CD14-positive monocyte (primary cell): ENCODE measurements at regions not wholly inside any gene's neighbourhood (a gene's known extent, or its start where the extent isn't known, plus 50 kb on each side); places are given as distances from the start of the nearest gene placed in this dataset.

Source experiments
- DNase-seq, 3 donors: peaks; one replicate each; pipeline ENCODE4 v3.0.0-alpha.2; 2011 to 2022
- H2AFZ ChIP-seq: 2 replicates; pipeline ENCODE4 v1.6.0; 2012; ENCODE audit warnings: mild to moderate bottlenecking, low read depth, low read length, inconsistent platforms; ENCODE audit not compliant: insufficient read depth, poor library complexity, severe bottlenecking
- H3K27ac ChIP-seq, 2 donors: 1 replicate in 1 of 2; 2 replicates in 1 of 2; pipeline ENCODE4 v1.5.1; 2012 to 2013; ENCODE audit warnings: low read length in 2 of 2, control low read depth in 1 of 2, inconsistent platforms in 1 of 2, low read depth in 1 of 2, mild to moderate bottlenecking in 1 of 2
- H3K27me3 ChIP-seq, 2 donors: one replicate each; pipeline versions ENCODE4 v1.6.0 to v1.6.1; 2011 to 2013; ENCODE audit warnings: low read length in 2 of 2; ENCODE audit not compliant: control insufficient read depth in 2 of 2, insufficient read depth in 2 of 2
- H3K36me3 ChIP-seq, 2 donors: replicated peaks in 1 of 2; 1 replicate in 1 of 2; 2 replicates in 1 of 2; pipeline versions ENCODE4 v1.5.1 to v1.6.1; 2012 to 2013; ENCODE audit warnings: low read length in 2 of 2, control low read depth in 1 of 2, inconsistent platforms in 1 of 2, mild to moderate bottlenecking in 1 of 2; ENCODE audit not compliant: insufficient read depth in 2 of 2, control insufficient read depth in 1 of 2
- H3K4me1 ChIP-seq, 2 donors: 1 replicate in 1 of 2; 2 replicates in 1 of 2; pipeline versions ENCODE4 v1.5.1 to v1.6.1; 2012 to 2013; ENCODE audit warnings: low read length in 2 of 2, control low read depth in 1 of 2, inconsistent platforms in 1 of 2, mild to moderate bottlenecking in 1 of 2, moderate library complexity in 1 of 2; ENCODE audit not compliant: insufficient read depth in 2 of 2, control insufficient read depth in 1 of 2
- H3K4me2 ChIP-seq: replicated peaks from 2 replicates; pipeline ENCODE3; 2012; ENCODE audit warnings: low read length, moderate library complexity, mild to moderate bottlenecking; ENCODE audit not compliant: poor library complexity, severe bottlenecking; ENCODE audit errors: extremely low read depth
- H3K4me3 ChIP-seq, 3 experiments: fragments of 200-600 bp in 1 of 3; sonication (generic) in 1 of 3; replicated peaks in 1 of 3; 1 replicate in 2 of 3; 2 replicates in 1 of 3; pipeline ENCODE4 v1.5.1; 2011 to 2013; ENCODE audit warnings: low read length in 3 of 3, mild to moderate bottlenecking in 3 of 3, control low read depth in 2 of 3, low read depth in 2 of 3, inconsistent platforms in 1 of 3, moderate library complexity in 1 of 3
- H3K79me2 ChIP-seq: 2 replicates; pipeline ENCODE4 v1.6.0; 2012; ENCODE audit warnings: mild to moderate bottlenecking, control low read depth, inconsistent platforms, low read length, moderate library complexity; ENCODE audit not compliant: insufficient read depth
- H3K9ac ChIP-seq: 2 replicates; pipeline ENCODE4 v1.6.0; 2017; ENCODE audit warnings: low read length, mild to moderate bottlenecking; ENCODE audit not compliant: insufficient read depth, poor library complexity, severe bottlenecking
- H3K9me3 ChIP-seq, 2 donors: replicated peaks in 1 of 2; 1 replicate in 1 of 2; 2 replicates in 1 of 2; pipeline versions ENCODE4 v1.5.1 to v1.6.1; 2012 to 2013; ENCODE audit warnings: low read length in 2 of 2, control low read depth in 1 of 2; ENCODE audit not compliant: control insufficient read depth in 1 of 2, insufficient read depth in 1 of 2
- H4K20me1 ChIP-seq: 2 replicates; pipeline ENCODE4 v1.6.0; 2012; ENCODE audit warnings: mild to moderate bottlenecking, low read length, control low read depth, moderate library complexity; ENCODE audit not compliant: insufficient read depth
- H3K27ac Mint-ChIP-seq, 7 donors: one replicate each; pipeline ENCODE4 v1.8.0; 2020; ENCODE audit warnings: mild to moderate bottlenecking in 7 of 7, mixed read lengths in 7 of 7, moderate library complexity in 6 of 7, inconsistent platforms in 2 of 7
- H3K27me3 Mint-ChIP-seq, 3 donors: one replicate each; pipeline ENCODE4 v1.8.0; 2021 to 2022; ENCODE audit warnings: low read depth in 3 of 3, mild to moderate bottlenecking in 3 of 3, mixed read lengths in 3 of 3, moderate library complexity in 3 of 3, inconsistent platforms in 1 of 3
- H3K36me3 Mint-ChIP-seq, 2 donors: one replicate each; pipeline ENCODE4 v1.8.0; 2020; ENCODE audit warnings: mixed read lengths in 2 of 2, inconsistent platforms in 1 of 2, mild to moderate bottlenecking in 1 of 2
- H3K4me1 Mint-ChIP-seq: one replicate; pipeline ENCODE4 v1.8.0; 2020; ENCODE audit warnings: mild to moderate bottlenecking, mixed read lengths
- H3K4me3 Mint-ChIP-seq, 2 donors: one replicate each; pipeline ENCODE4 v1.8.0; 2020; ENCODE audit warnings: mild to moderate bottlenecking in 2 of 2, mixed read lengths in 2 of 2, moderate library complexity in 1 of 2
- H3K9me3 Mint-ChIP-seq, 7 donors: one replicate each; pipeline ENCODE4 v1.8.0; 2020 to 2022; ENCODE audit warnings: mixed read lengths in 7 of 7, mild to moderate bottlenecking in 6 of 7, moderate library complexity in 6 of 7, inconsistent platforms in 2 of 7
- WGBS: methylation state at CpG from one replicate; pipeline ENCODE4 v1.1.5; 2013; ENCODE audit warnings: missing lambda C conversion rate; ENCODE audit not compliant: insufficient coverage; 5-methylcytosine and 5-hydroxymethylcytosine counted together
- intact Hi-C, 2 donors: fragments of 100-400 bp; cut with micrococcal nuclease; formaldehyde crosslinking; loops; one replicate each; pipeline versions ENCODE4 v1.15.0 to v1.15.1; 2023
- TF ChIP-seq, protein P1 (sequence below): fragments of 200-600 bp; IDR thresholded peaks from one replicate; pipeline ENCODE4 v1.8.0; 2022; ENCODE audit warnings: antibody characterized with exemption, mild to moderate bottlenecking

DNA sequence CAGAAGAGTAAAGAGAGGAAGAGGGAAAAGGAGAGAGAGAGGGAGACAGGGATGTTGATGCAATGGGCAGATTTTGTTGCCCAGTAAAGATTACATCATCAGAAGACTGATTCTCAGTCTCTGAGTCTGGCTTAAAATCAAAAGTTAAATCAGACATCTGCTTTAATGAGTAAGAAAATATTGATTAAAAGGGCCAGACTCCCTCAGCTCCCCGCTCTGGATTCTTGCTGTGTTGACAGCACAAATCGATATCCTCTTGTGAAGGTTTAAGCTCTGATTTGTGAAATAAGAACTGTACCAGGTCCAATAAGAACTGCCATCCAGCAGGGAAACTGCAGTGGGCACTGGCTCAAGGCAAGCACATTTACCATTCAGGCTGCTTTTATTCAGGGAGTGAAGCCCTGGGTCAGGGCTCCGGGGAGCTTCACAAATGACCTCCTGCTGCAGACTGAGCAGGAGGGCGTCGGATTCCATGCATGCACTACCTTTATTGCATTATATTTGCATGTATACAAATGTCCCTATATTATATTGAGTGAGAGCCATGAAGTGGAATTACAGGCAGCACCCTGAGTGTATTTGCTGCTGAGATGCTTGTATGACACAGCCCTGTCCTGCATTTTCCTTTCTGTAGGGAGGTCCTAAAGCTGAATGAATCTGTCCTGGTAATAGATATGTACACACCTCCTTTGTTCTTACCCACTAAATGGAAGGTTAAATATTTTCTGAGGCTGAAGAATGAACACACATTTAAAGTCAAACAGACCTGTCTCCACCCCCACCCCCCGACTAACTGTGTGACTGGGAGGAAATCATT lies 401.5 kb downstream of the REEP3 start:
- WGBS = 60% methylated on average over 3 of the region's 6 CpGs

DNA sequence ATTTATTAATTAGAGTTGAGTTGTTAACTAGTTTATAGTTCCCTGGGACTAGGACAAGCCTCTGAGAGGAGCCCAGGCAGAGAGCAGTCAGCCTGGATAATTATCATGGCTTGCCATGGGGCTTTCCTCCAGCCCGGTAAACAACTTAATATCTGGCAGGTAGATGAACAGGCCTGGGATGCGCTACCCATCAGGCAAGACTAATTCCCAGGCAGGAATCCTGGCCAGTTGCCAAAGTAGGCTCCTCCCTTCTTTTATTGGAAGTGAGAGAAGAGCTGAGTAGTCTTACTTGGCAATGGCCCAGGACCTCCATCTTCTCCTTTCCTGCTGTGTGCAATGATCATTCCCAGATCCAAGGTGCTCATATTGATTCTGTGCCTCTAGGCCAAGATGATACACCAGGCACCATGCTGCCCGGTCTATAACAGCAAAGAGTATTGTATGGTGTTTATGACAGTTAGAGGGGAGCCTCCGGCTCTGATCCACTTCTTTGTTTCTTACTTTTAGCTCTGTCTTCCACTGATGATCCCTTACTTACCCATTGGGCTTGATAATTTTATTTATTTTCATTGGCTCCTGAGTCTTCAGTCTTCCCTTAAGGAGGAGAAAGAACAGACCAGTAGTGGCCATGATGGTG lies 408.7 kb downstream of the REEP3 start:
- no peak overlapping the region for H3K9ac ChIP-seq
- H3K9me3 ChIP-seq = no peaks in the 10 kb centered on the region
- Mint-ChIP-seq H3K9me3 (peaks cover 0 to 5% (median 0%) of the 10 kb centered on the region in 7 donors), H3K4me1 (no peaks in the 10 kb centered on the region), H3K27me3 (peaks cover 0 to 3% (median 1%) of the 10 kb centered on the region in 3 donors), H3K4me3 (no peak overlapping the region), H3K27ac (no peak overlapping the region), H3K36me3 (no peaks in the 10 kb centered on the region)
- H3K27me3 ChIP-seq = peaks cover 0 to 2% of the 10 kb centered on the region in 2 donors
- no peak overlapping the region for H3K27ac ChIP-seq
- no peak overlapping the region for H2AFZ ChIP-seq
- H4K20me1 ChIP-seq = no peaks in the 10 kb centered on the region
- 100% methylated on average over 1 of the region's 4 CpGs for WGBS
- no peak overlapping the region for H3K4me2 ChIP-seq
- no peak for DNase-seq
- H3K36me3 ChIP-seq = no peaks in the 10 kb centered on the region
- no peaks in the 10 kb centered on the region for H3K4me1 ChIP-seq
- intact Hi-C loops = no loop called here
- H3K4me3 ChIP-seq = no peak overlapping the region
- TF ChIP-seq, protein P1, sequence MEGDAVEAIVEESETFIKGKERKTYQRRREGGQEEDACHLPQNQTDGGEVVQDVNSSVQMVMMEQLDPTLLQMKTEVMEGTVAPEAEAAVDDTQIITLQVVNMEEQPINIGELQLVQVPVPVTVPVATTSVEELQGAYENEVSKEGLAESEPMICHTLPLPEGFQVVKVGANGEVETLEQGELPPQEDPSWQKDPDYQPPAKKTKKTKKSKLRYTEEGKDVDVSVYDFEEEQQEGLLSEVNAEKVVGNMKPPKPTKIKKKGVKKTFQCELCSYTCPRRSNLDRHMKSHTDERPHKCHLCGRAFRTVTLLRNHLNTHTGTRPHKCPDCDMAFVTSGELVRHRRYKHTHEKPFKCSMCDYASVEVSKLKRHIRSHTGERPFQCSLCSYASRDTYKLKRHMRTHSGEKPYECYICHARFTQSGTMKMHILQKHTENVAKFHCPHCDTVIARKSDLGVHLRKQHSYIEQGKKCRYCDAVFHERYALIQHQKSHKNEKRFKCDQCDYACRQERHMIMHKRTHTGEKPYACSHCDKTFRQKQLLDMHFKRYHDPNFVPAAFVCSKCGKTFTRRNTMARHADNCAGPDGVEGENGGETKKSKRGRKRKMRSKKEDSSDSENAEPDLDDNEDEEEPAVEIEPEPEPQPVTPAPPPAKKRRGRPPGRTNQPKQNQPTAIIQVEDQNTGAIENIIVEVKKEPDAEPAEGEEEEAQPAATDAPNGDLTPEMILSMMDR = no peak
- no peaks in the 10 kb centered on the region for H3K79me2 ChIP-seq

More for the DNA sequence above, 401.5 kb downstream of the REEP3 start:
- Histone ChIP-seq H3K27ac (no peak overlapping the region), H3K79me2 (no peaks in the 10 kb centered on the region), H3K4me3 (no peak overlapping the region), H3K9ac (no peak overlapping the region), H3K4me1 (peaks cover 3 to 5% of the 10 kb centered on the region in 2 donors), H3K9me3 (no peaks in the 10 kb centered on the region), H2AFZ (no peak overlapping the region), H3K27me3 (peaks cover 0 to 3% of the 10 kb centered on the region in 2 donors), H3K4me2 (no peak overlapping the region), H4K20me1 (no peaks in the 10 kb centered on the region), H3K36me3 (no peaks in the 10 kb centered on the region)
- no peaks in the 10 kb centered on the region for H3K36me3 Mint-ChIP-seq
- peaks cover 0 to 2% (median 0%) of the 10 kb centered on the region in 7 donors for H3K9me3 Mint-ChIP-seq
- peaks cover 2 to 11% (median 3%) of the 10 kb centered on the region in 3 donors for H3K27me3 Mint-ChIP-seq
- no peak overlapping the region for H3K27ac Mint-ChIP-seq
- TF ChIP-seq, protein P1 = no peak
- no peak for DNase-seq
- H3K4me1 Mint-ChIP-seq = peaks cover 6% of the 10 kb centered on the region
- intact Hi-C loops = no loop called here
- no peak overlapping the region for H3K4me3 Mint-ChIP-seq
